ENCODE measurements at regions not wholly inside any gene's neighbourhood (a gene's known extent, or its start where the extent isn't known, plus 50 kb on each side); places are given as distances from the start of the nearest gene placed in this dataset.

GRCh38 chr12:83462419-83462818, 775.7 kb downstream of the TMTC2 start:
- no peak overlapping the region for H2BK12ac ChIP-seq (ENCODE audit: low read depth, low read length)
- H3K27me3 ChIP-seq (replicated peaks in 1 of 4; ENCODE audit: control insufficient read depth in 3 of 4, extremely low read depth in 1 of 4, insufficient read depth in 3 of 4, low read length in 3 of 4), result no peaks in the 10 kb centered on the region
- H3K23me2 ChIP-seq (ENCODE audit: low read depth, low read length), result no peaks in the 10 kb centered on the region
- H2BK5ac ChIP-seq (ENCODE audit: low read depth, low read length), result no peak overlapping the region
- DNase-seq (ENCODE audit: low read depth in 1 of 2, low spot score in 2 of 2) (no peak), FAIRE-seq (no peak)
- H4K8ac ChIP-seq (ENCODE audit: extremely low read depth, insufficient read depth, low read length), result no peak overlapping the region
- H3K9me3 ChIP-seq (ENCODE audit: insufficient read depth in 2 of 2, low read depth in 1 of 2, low read length in 1 of 2), result no peaks in the 10 kb centered on the region
- H2BK15ac ChIP-seq (ENCODE audit: low read length), result no peak overlapping the region
- H4K20me1 ChIP-seq (replicated peaks in 1 of 2; ENCODE audit: control insufficient read depth in 1 of 2, insufficient read depth in 2 of 2, low read length in 2 of 2), result no peaks in the 10 kb centered on the region
- H2BK120ac ChIP-seq (replicated peaks; ENCODE audit: low read depth, low read length), result no peak overlapping the region
- no peak overlapping the region for H3K9ac ChIP-seq (replicated peaks in 1 of 4; ENCODE audit: extremely low read depth in 1 of 4, low read depth in 3 of 4, low read length in 3 of 4)
- H2BK20ac ChIP-seq (ENCODE audit: low read length), result no peak overlapping the region
- no peak overlapping the region for H3K18ac ChIP-seq (ENCODE audit: extremely low read depth, low read length)
- POLR2A ChIA-PET (ENCODE audit: partially characterized antibody), result no interaction called here
- H4K91ac ChIP-seq (replicated peaks; ENCODE audit: insufficient read length, low read length), result no peak overlapping the region
- no peak overlapping the region for H3K56ac ChIP-seq (replicated peaks; ENCODE audit: insufficient read length, low read depth, low read length)
- H3K36me3 ChIP-seq (ENCODE audit: control insufficient read depth in 2 of 4, insufficient read depth in 4 of 4, low read length in 3 of 4), result no peaks in the 10 kb centered on the region
- H3K4ac ChIP-seq (replicated peaks; ENCODE audit: insufficient read length, low read depth, low read length), result no peak overlapping the region
- no peak overlapping the region for H4K5ac ChIP-seq (ENCODE audit: insufficient read length, low read depth, low read length)
- H3K4me1 ChIP-seq (replicated peaks in 1 of 4; ENCODE audit: control insufficient read depth in 3 of 4, insufficient read depth in 4 of 4, low read length in 3 of 4), result no peaks in the 10 kb centered on the region
- H3K14ac ChIP-seq (ENCODE audit: insufficient read length), result no peak overlapping the region
- no peaks in the 10 kb centered on the region for H3K79me1 ChIP-seq (ENCODE audit: low read depth, low read length)
- no peak overlapping the region for H3K27ac ChIP-seq (ENCODE audit: low read depth, low read length)
- H3K4me3 ChIP-seq (ENCODE audit: extremely low read depth in 1 of 4, insufficient read depth in 2 of 4, low read depth in 3 of 4, low read length in 4 of 4), result no peak overlapping the region
- H2AFZ ChIP-seq (ENCODE audit: low read length), result no peak overlapping the region
- no peak overlapping the region for H2AK5ac ChIP-seq (ENCODE audit: low read depth, low read length)
- CTCF ChIA-PET (ENCODE audit: partially characterized antibody), result interaction anchor here (0.5 to 3.6 kb wide), 3 partner anchors 170 to 957 kb away, joined by 3 to 15 read pairs (median 3); no protein-coding TSS in a partner anchor
- H3K23ac ChIP-seq (ENCODE audit: insufficient read length), result no peak overlapping the region
- H3K79me2 ChIP-seq (ENCODE audit: control insufficient read depth in 1 of 2, insufficient read depth in 2 of 2, low read length in 2 of 2), result no peaks in the 10 kb centered on the region
- no peak overlapping the region for H3K4me2 ChIP-seq (ENCODE audit: insufficient read depth in 1 of 2, low read depth in 2 of 2, low read length in 2 of 2)
- TF ChIP-seq MAFK (IDR thresholded peaks at IDR 0.05; ENCODE audit: low read depth, low read length), result no peak
- no peak for TF ChIP-seq GABPA (IDR thresholded peaks at IDR 0.05; ENCODE audit: borderline replicate concordance, insufficient read depth, low read length)
- no peak for TF ChIP-seq TAF1 (IDR thresholded peaks at IDR 0.05; ENCODE audit: low read depth, low read length)
- TF ChIP-seq RNF2 (IDR thresholded peaks at IDR 0.05; ENCODE audit: borderline replicate concordance, low read depth, low read length, missing control alignments, poor library complexity, severe bottlenecking), result no peak
- TF ChIP-seq TAF7 (optimal IDR thresholded peaks at IDR 0.05; ENCODE audit: borderline replicate concordance, low read depth, low read length), result no peak
- no peak for TF ChIP-seq CHD1 (IDR thresholded peaks at IDR 0.05; ENCODE audit: low read depth, low read length)
- no peak for TF ChIP-seq BRCA1 (IDR thresholded peaks at IDR 0.05; ENCODE audit: low read depth, low read length)
- peak; percentile 62 to 70 for TF ChIP-seq RAD21 (IDR thresholded peaks at IDR 0.05 in 1 of 2, conservative IDR thresholded peaks at IDR 0.05 in 1 of 2; ENCODE audit: low read depth in 2 of 2, low read length in 2 of 2)
- TF ChIP-seq SIRT6 (IDR thresholded peaks at IDR 0.05; ENCODE audit: low read length), result no peak
- TF ChIP-seq CTCF (IDR thresholded peaks at IDR 0.05; ENCODE audit: control extremely low read depth in 1 of 3, insufficient read depth in 1 of 3, low read depth in 1 of 3, low read length in 3 of 3), result peak in 2 of 3 experiments; percentile 21 to 35; a peak in 2 of 4 replicates
- no peak for TF ChIP-seq BCL11A (IDR thresholded peaks at IDR 0.05; ENCODE audit: low read depth in 2 of 2, low read length in 2 of 2)
- no peak for TF ChIP-seq CEBPB (IDR thresholded peaks at IDR 0.05; ENCODE audit: low read depth, low read length)
- no peak for TF ChIP-seq RFX5 (IDR thresholded peaks at IDR 0.05; ENCODE audit: borderline replicate concordance, low read depth, low read length)

All from H1 (cell line).